HCT116 (cell line): ENCODE measurements at regions not wholly inside any gene's neighbourhood (a gene's known extent, or its start where the extent isn't known, plus 50 kb on each side); places are given as distances from the start of the nearest gene placed in this dataset.

Source experiments
- ATAC-seq: fragments of 200-7000 bp; cut with Tn5 transposase; 2 replicates; pipeline ENCODE4 v1.9.1; 2020; ENCODE audit warnings: mild to moderate bottlenecking, moderate library complexity
- BruUV-seq: library from RNA; stranded (reverse); fragments of 400-500 nt; replicated peaks from 2 replicates; lab custom pipeline; 2021; lab: Mats Ljungman, UMichigan
- CTCF ChIA-PET: fragments of 300-600 bp; sonication (Branson Sonifier 250); formaldehyde crosslinking; loops from one replicate; lab custom pipeline; 2021; ENCODE audit warnings: antibody characterized with exemption; lab: Charles Lee
- POLR2A ChIA-PET: fragments of 300-600, 350-600 bp; sonication (Branson Sonifier 250); formaldehyde crosslinking; loops from one replicate; lab custom pipeline; 2021; ENCODE audit warnings: antibody characterized with exemption; lab: Charles Lee
- RAD21 ChIA-PET, 2 experiments: fragments of 300-600 bp; sonication (Branson Sonifier 250); formaldehyde crosslinking; loops; one replicate each; lab custom pipeline; 2023; ENCODE audit warnings: low total read pairs in 2 of 2; ENCODE audit not compliant: uncharacterized antibody in 2 of 2, unreplicated experiment in 2 of 2, low non-redundant PET in 1 of 2; lab: Charles Lee
- DNase-seq: peaks from one replicate; pipeline ENCODE4 v3.0.0-alpha.2; 2010; ENCODE audit warnings: low read depth, low spot score
- H2AFZ ChIP-seq: fragments of 200-600 bp; shearing (Covaris generic), sonication (generic); 2 replicates; pipeline ENCODE4 v1.6.1; 2017; ENCODE audit warnings: low read depth, mixed run types, mixed read lengths, antibody characterized with exemption, low read length; ENCODE audit not compliant: poor library complexity, severe bottlenecking
- H3K27ac ChIP-seq: 2 replicates; pipeline ENCODE4 v1.5.1; 2012; ENCODE audit warnings: low read depth, low read length
- H3K27me3 ChIP-seq: fragments of 200-600 bp; sonication (generic); 2 replicates; pipeline ENCODE4 v1.6.1; 2016; ENCODE audit warnings: mixed run types, low read length, mixed read lengths; ENCODE audit not compliant: insufficient read depth
- H3K36me3 ChIP-seq, 2 experiments: fragments of 200-500 bp in 1 of 2; fragments of 200-600 bp in 1 of 2; sonication (Bioruptor generic) in 1 of 2; sonication (generic) in 1 of 2; 2 replicates each; pipeline versions ENCODE4 v1.5.1 to v1.6.1; 2014 to 2016; ENCODE audit warnings: low read length in 2 of 2, inconsistent platforms in 1 of 2, mixed read lengths in 1 of 2, mixed run types in 1 of 2; ENCODE audit not compliant: insufficient read depth in 2 of 2, control insufficient read depth in 1 of 2
- H3K4me1 ChIP-seq, 2 experiments: fragments of 200-600 bp in 1 of 2; sonication (generic) in 1 of 2; 2 replicates each; pipeline versions ENCODE4 v1.5.1 to v1.6.1; 2012 to 2017; ENCODE audit warnings: low read length in 2 of 2, inconsistent platforms in 1 of 2, mild to moderate bottlenecking in 1 of 2, mixed read lengths in 1 of 2, mixed run types in 1 of 2, moderate library complexity in 1 of 2; ENCODE audit not compliant: insufficient read depth in 2 of 2, control insufficient read depth in 1 of 2
- H3K4me2 ChIP-seq: fragments of 200-600 bp; sonication (generic); 2 replicates; pipeline ENCODE4 v1.6.1; 2017; ENCODE audit warnings: mixed run types, low read length, mixed read lengths
- H3K4me3 ChIP-seq, 2 experiments: fragments of 200-600 bp in 1 of 2; sonication (generic) in 1 of 2; replicated peaks in 1 of 2; 2 replicates each; pipeline ENCODE4 v1.5.1; 2011 to 2016; ENCODE audit warnings: low read length in 2 of 2, control low read depth in 1 of 2, low read depth in 1 of 2, mild to moderate bottlenecking in 1 of 2, mixed read lengths in 1 of 2, mixed run types in 1 of 2
- H3K79me2 ChIP-seq: fragments of 200-600 bp; sonication (generic); 2 replicates; pipeline ENCODE4 v1.6.1; 2017; ENCODE audit warnings: mild to moderate bottlenecking, mixed run types, low read length, moderate library complexity, mixed read lengths; ENCODE audit not compliant: insufficient read depth
- H3K9ac ChIP-seq: fragments of 200-600 bp; sonication (generic); 2 replicates; pipeline ENCODE4 v1.6.1; 2016; ENCODE audit warnings: low read length, mixed read lengths
- H3K9me2 ChIP-seq: fragments of 200-600 bp; sonication (generic), shearing (Covaris generic); 2 replicates; pipeline ENCODE4 v1.6.1; 2017; ENCODE audit warnings: mixed run types, mild to moderate bottlenecking, moderate library complexity; ENCODE audit not compliant: insufficient read depth
- H3K9me3 ChIP-seq, 2 experiments: fragments of 200-500 bp in 1 of 2; fragments of 200-600 bp in 1 of 2; sonication (Bioruptor generic) in 1 of 2; sonication (generic) in 1 of 2; 2 replicates each; pipeline ENCODE4 v1.6.1; 2014 to 2017; ENCODE audit warnings: low read length in 2 of 2, mixed read lengths in 2 of 2, inconsistent platforms in 1 of 2, low read depth in 1 of 2, mild to moderate bottlenecking in 1 of 2, mixed run types in 1 of 2, moderate library complexity in 1 of 2; ENCODE audit not compliant: control insufficient read depth in 1 of 2, insufficient read depth in 1 of 2
- H4K20me1 ChIP-seq: fragments of 200-600 bp; sonication (generic), shearing (Covaris generic); 2 replicates; pipeline ENCODE4 v1.6.1; 2017; ENCODE audit warnings: mixed run types, mild to moderate bottlenecking, moderate library complexity; ENCODE audit not compliant: insufficient read depth
- CBX3 ChIP-seq: IDR thresholded peaks from 2 replicates; pipeline ENCODE4 v1.6.1; 2012; ENCODE audit warnings: low read depth
- CEBPB ChIP-seq: IDR thresholded peaks from 2 replicates; pipeline ENCODE4 v1.6.1; 2012; ENCODE audit warnings: low read depth
- CTCF ChIP-seq, 3 experiments: fragments of 200-600 bp in 1 of 3; sonication (generic) in 1 of 3; IDR thresholded peaks in 2 of 3; conservative IDR thresholded peaks in 1 of 3; 2 replicates each; pipeline ENCODE4 v1.5.1; 2012 to 2017; ENCODE audit warnings: low read depth in 2 of 3, low read length in 2 of 3, antibody characterized with exemption in 1 of 3, borderline replicate concordance in 1 of 3, control low read depth in 1 of 3, mild to moderate bottlenecking in 1 of 3, mixed read lengths in 1 of 3, mixed run types in 1 of 3, moderate library complexity in 1 of 3; ENCODE audit not compliant: insufficient read depth in 1 of 3
- EZH2 ChIP-seq: fragments of 200-600 bp; sonication (generic); IDR thresholded peaks from 2 replicates; pipeline ENCODE4 v1.6.1; 2017; ENCODE audit warnings: antibody characterized with exemption, mixed run types
- EZH2phosphoT487 ChIP-seq: fragments of 200-600 bp; IDR thresholded peaks from 2 replicates; pipeline ENCODE4 v1.6.1; 2018; ENCODE audit warnings: antibody characterized with exemption, borderline replicate concordance
- POLR2A ChIP-seq: IDR thresholded peaks from 2 replicates; pipeline ENCODE4 v1.7.0; 2011; ENCODE audit warnings: borderline replicate concordance; ENCODE audit not compliant: insufficient read depth, insufficient read length; ENCODE audit errors: extremely low read depth
- SIN3A ChIP-seq: IDR thresholded peaks from 2 replicates; pipeline ENCODE4 v1.6.1; 2012; ENCODE audit warnings: low read depth
- YY1 ChIP-seq: IDR thresholded peaks from 2 replicates; pipeline ENCODE4 v1.6.1; 2011; ENCODE audit warnings: low read length, low read depth, moderate library complexity, mild to moderate bottlenecking; ENCODE audit not compliant: insufficient replicate concordance; ENCODE audit errors: extremely low read depth
- ZFX ChIP-seq: fragments of 450-650 bp; IDR thresholded peaks from 2 replicates; pipeline ENCODE4 v1.6.1; 2017
- intact Hi-C: fragments of 100-400 bp; cut with micrococcal nuclease; formaldehyde crosslinking; loops from 2 replicates; pipeline ENCODE4 v1.10.0; 2022
- TF ChIP-seq, protein P1 (sequence below): IDR thresholded peaks from 2 replicates; pipeline ENCODE4 v1.6.1; 2011; ENCODE audit warnings: mild to moderate bottlenecking, low read length, moderate library complexity; ENCODE audit not compliant: insufficient replicate concordance; ENCODE audit errors: extremely low read depth
- TF ChIP-seq, protein P2 (sequence below): IDR thresholded peaks from 2 replicates; pipeline ENCODE4 v1.6.1; 2012; ENCODE audit warnings: low read depth

- RAD21 ChIA-PET, result no interaction called here
- no peak overlapping the region for H3K4me3 ChIP-seq
- H3K9me2 ChIP-seq, result no peaks in the 10 kb centered on the region
- H3K27ac ChIP-seq, result no peak overlapping the region
- ATAC-seq (no peak), DNase-seq (no peak)
- intact Hi-C loops, result no loop called here
- H3K9me3 ChIP-seq, result no peaks in the 10 kb centered on the region; a peak in 1 of 4 replicates
- TF ChIP-seq SIN3A, result no peak
- TF ChIP-seq, all 23 proteins: peak for 0
- Histone ChIP-seq H3K4me1 (no peaks in the 10 kb centered on the region), H3K27me3 (no peaks in the 10 kb centered on the region), H4K20me1 (no peaks in the 10 kb centered on the region), H3K4me2 (no peak overlapping the region), H3K79me2 (no peaks in the 10 kb centered on the region), H3K36me3 (no peaks in the 10 kb centered on the region), H2AFZ (no peak overlapping the region), H3K9ac (no peak overlapping the region)
- BruUV-seq, result no TSS peak
- CTCF ChIA-PET, result no interaction called here
- POLR2A ChIA-PET, result no interaction called here
Observed at GRCh38 chr5:101561018-101561417, 657.9 kb upstream of the ST8SIA4 start.

GRCh38 chr5:101543780-101544179 is 640.7 kb upstream of the ST8SIA4 start:
- H3K4me3 ChIP-seq, result no peak overlapping the region
- H3K4me2 ChIP-seq, result no peak overlapping the region

More at GRCh38 chr5:101543780-101544179, 640.7 kb upstream of the ST8SIA4 start:
- Histone ChIP-seq H4K20me1 (no peaks in the 10 kb centered on the region), H3K79me2 (no peaks in the 10 kb centered on the region), H3K9ac (no peak overlapping the region), H3K4me1 (no peaks in the 10 kb centered on the region), H2AFZ (no peak overlapping the region), H3K36me3 (no peaks in the 10 kb centered on the region), H3K27me3 (no peaks in the 10 kb centered on the region), H3K27ac (no peak overlapping the region), H3K9me3 (no peaks in the 10 kb centered on the region), H3K9me2 (no peaks in the 10 kb centered on the region)
- ATAC-seq (no peak), DNase-seq (no peak)
- no TSS peak for BruUV-seq
- TF ChIP-seq EZH2 (no peak), CEBPB (no peak), POLR2A (no peak), ZFX (no peak), CTCF (IDR thresholded peaks at IDR 0.05 in 2 of 3, conservative IDR thresholded peaks at IDR 0.05 in 1 of 3; ENCODE audit: borderline replicate concordance in 1 of 3, insufficient read depth in 1 of 3, low read depth in 2 of 3, low read length in 2 of 3) (no peak), EZH2phosphoT487 (no peak), CBX3 (no peak), YY1 (no peak)
- TF ChIP-seq, protein P1, sequence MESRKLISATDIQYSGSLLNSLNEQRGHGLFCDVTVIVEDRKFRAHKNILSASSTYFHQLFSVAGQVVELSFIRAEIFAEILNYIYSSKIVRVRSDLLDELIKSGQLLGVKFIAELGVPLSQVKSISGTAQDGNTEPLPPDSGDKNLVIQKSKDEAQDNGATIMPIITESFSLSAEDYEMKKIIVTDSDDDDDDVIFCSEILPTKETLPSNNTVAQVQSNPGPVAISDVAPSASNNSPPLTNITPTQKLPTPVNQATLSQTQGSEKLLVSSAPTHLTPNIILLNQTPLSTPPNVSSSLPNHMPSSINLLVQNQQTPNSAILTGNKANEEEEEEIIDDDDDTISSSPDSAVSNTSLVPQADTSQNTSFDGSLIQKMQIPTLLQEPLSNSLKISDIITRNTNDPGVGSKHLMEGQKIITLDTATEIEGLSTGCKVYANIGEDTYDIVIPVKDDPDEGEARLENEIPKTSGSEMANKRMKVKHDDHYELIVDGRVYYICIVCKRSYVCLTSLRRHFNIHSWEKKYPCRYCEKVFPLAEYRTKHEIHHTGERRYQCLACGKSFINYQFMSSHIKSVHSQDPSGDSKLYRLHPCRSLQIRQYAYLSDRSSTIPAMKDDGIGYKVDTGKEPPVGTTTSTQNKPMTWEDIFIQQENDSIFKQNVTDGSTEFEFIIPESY, result no peak
- TF ChIP-seq, protein P2, sequence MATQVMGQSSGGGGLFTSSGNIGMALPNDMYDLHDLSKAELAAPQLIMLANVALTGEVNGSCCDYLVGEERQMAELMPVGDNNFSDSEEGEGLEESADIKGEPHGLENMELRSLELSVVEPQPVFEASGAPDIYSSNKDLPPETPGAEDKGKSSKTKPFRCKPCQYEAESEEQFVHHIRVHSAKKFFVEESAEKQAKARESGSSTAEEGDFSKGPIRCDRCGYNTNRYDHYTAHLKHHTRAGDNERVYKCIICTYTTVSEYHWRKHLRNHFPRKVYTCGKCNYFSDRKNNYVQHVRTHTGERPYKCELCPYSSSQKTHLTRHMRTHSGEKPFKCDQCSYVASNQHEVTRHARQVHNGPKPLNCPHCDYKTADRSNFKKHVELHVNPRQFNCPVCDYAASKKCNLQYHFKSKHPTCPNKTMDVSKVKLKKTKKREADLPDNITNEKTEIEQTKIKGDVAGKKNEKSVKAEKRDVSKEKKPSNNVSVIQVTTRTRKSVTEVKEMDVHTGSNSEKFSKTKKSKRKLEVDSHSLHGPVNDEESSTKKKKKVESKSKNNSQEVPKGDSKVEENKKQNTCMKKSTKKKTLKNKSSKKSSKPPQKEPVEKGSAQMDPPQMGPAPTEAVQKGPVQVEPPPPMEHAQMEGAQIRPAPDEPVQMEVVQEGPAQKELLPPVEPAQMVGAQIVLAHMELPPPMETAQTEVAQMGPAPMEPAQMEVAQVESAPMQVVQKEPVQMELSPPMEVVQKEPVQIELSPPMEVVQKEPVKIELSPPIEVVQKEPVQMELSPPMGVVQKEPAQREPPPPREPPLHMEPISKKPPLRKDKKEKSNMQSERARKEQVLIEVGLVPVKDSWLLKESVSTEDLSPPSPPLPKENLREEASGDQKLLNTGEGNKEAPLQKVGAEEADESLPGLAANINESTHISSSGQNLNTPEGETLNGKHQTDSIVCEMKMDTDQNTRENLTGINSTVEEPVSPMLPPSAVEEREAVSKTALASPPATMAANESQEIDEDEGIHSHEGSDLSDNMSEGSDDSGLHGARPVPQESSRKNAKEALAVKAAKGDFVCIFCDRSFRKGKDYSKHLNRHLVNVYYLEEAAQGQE, result no peak
- POLR2A ChIA-PET, result no interaction called here
- intact Hi-C loops, result no loop called here
- RAD21 ChIA-PET, result no interaction called here
- CTCF ChIA-PET, result no interaction called here
